Heart left ventricle (tissue), 16 donors: ENCODE measurements at regions not wholly inside any gene's neighbourhood (a gene's known extent, or its start where the extent isn't known, plus 50 kb on each side); places are given as distances from the start of the nearest gene placed in this dataset.

Source experiments
- ATAC-seq, 4 donors: fragments of 200-7000 bp; cut with Tn5 transposase; one replicate each; pipeline ENCODE4 v1.9.1; 2020 to 2022; ENCODE audit warnings: moderate library complexity in 4 of 4, mild to moderate bottlenecking in 3 of 4, moderate number of reproducible peaks in 1 of 4
- DNase-seq, 5 donors: peaks; one replicate each; pipeline ENCODE4 v3.0.0-alpha.2; 2020
- H3K27ac ChIP-seq, 12 donors: fragments of 200-600 bp; sonication (generic) in 4 of 12; one replicate each; pipeline versions ENCODE4 v1.5.0 to v1.8.0; 2016 to 2022; ENCODE audit warnings: mild to moderate bottlenecking in 2 of 12
- H3K27me3 ChIP-seq, 9 donors: fragments of 200-600 bp; sonication (generic) in 2 of 9; one replicate each; pipeline versions ENCODE4 v1.5.1 to v1.8.0; 2016 to 2022; ENCODE audit warnings: mild to moderate bottlenecking in 3 of 9
- H3K36me3 ChIP-seq, 9 donors: fragments of 200-600 bp; sonication (generic) in 2 of 9; one replicate each; pipeline versions ENCODE4 v1.5.0 to v1.8.0; 2018 to 2022; ENCODE audit warnings: mild to moderate bottlenecking in 2 of 9
- H3K4me1 ChIP-seq, 12 donors: fragments of 200-600 bp; sonication (generic) in 4 of 12; one replicate each; pipeline versions ENCODE4 v1.5.0 to v1.8.0; 2016 to 2022; ENCODE audit warnings: mild to moderate bottlenecking in 3 of 12
- H3K4me3 ChIP-seq, 12 donors: fragments of 200-600 bp; sonication (generic) in 4 of 12; one replicate each; pipeline versions ENCODE4 v1.5.0 to v1.8.0; 2017 to 2022; ENCODE audit warnings: mild to moderate bottlenecking in 9 of 12, moderate library complexity in 4 of 12
- H3K9me3 ChIP-seq, 12 donors: fragments of 200-600 bp; sonication (generic) in 4 of 12; one replicate each; pipeline versions ENCODE4 v1.5.0 to v1.8.0; 2016 to 2022; ENCODE audit warnings: mild to moderate bottlenecking in 1 of 12
- CTCF ChIP-seq, 12 donors: fragments of 200-600 bp; sonication (generic) in 4 of 12; IDR thresholded peaks; one replicate each; pipeline versions ENCODE4 v1.5.0 to v1.8.0; 2018 to 2022; ENCODE audit warnings: antibody characterized with exemption in 12 of 12, mild to moderate bottlenecking in 5 of 12
- POLR2A ChIP-seq, 2 donors: fragments of 450-650 bp; IDR thresholded peaks; one replicate each; pipeline ENCODE4 v1.6.1; 2017; ENCODE audit warnings: antibody characterized with exemption in 2 of 2, mild to moderate bottlenecking in 2 of 2, moderate library complexity in 2 of 2
- WGBS, 4 donors: extraction: QIAGEN DNeasy Blood & Tissue Kit in 2 of 4; methylation state at CpG; one replicate each; pipeline versions ENCODE4 v1.1.5 to v1.1.7; 2013 to 2018; 5-methylcytosine and 5-hydroxymethylcytosine counted together
- intact Hi-C, 10 donors: fragments of 100-400 bp; cut with DNase I; formaldehyde crosslinking; loops; one replicate each; pipeline versions ENCODE4 v1.11.1 to v1.14.2; 2022
- donor health status: ischemic (EF 13 %, LVEDD 7.1; RV severe dilation, severe dysfunction).
- donor health status: healthy with polysubstance abuse.
- donor health status: DM: no; HTN: yes; CAD: no.
- donor health status: DM: no; HTN: no; CAD: no.
- donor health status: ischemic (EF 25% LVEDD 6.9; RV normal size, moderate dysfunction).
- donor health status: ischemic (EF 25% LVEDD 5.7; RV mildly dilated, moderate dysfunction).
- donor health status: healthy.
- donor health status: DM: yes; HTN: yes; CAD: no.
- donor health status: ischemic (EF 35%, LVEDD 5.7; RV mildly dilated, moderate dysfunction).
- donor health status: nonischemic (EF 11% LVEDD 7.7; RV severe dilation, severe dysfunction).
- donor health status: DM: yes; HTN: yes; CAD: no.
- donor health status: PGD.
- donor health status: ischemic (EF 29% LVEDD 5.4; RV normal size, mild dysfunction).
- donor health status: nonischemic (EF 23%, LVEDD 6.1; RV moderate dilation, normal function).

GRCh38 chr11:115627666-115628460 is 123.6 kb upstream of the CADM1 start:
- no peak overlapping the region for H3K4me3 ChIP-seq
- ATAC-seq (no peak), DNase-seq (no peak)
- no peaks in the 10 kb centered on the region for H3K9me3 ChIP-seq
- no peak for TF ChIP-seq POLR2A (IDR thresholded peaks at IDR 0.05)
- no peak overlapping the region for H3K27ac ChIP-seq
- intact Hi-C loops = no loop called here
- peaks cover 0 to 6% (median 0%) of the 10 kb centered on the region in 9 donors for H3K27me3 ChIP-seq
- H3K36me3 ChIP-seq = no peaks in the 10 kb centered on the region
- H3K4me1 ChIP-seq = peaks cover 1 to 11% (median 6%) of the 10 kb centered on the region in 12 donors
- WGBS, 4 donors = 84 to 93% (median 84%) methylated on average over 13 of the region's 13 CpGs

GRCh38 chr11:115627071-115627470 is 122.9 kb upstream of the CADM1 start:
- no peaks in the 10 kb centered on the region for H3K9me3 ChIP-seq
- ATAC-seq = no peak
- no peak overlapping the region for H3K4me3 ChIP-seq
- DNase-seq = no peak
- H3K27me3 ChIP-seq = peaks cover 0 to 6% (median 0%) of the 10 kb centered on the region in 9 donors
- TF ChIP-seq POLR2A (IDR thresholded peaks at IDR 0.05) (no peak), CTCF (IDR thresholded peaks at IDR 0.05) (no peak)
- H3K4me1 ChIP-seq = peaks cover 8 to 18% (median 14%) of the 10 kb centered on the region in 12 donors
- H3K27ac ChIP-seq = no peak overlapping the region
- no peaks in the 10 kb centered on the region for H3K36me3 ChIP-seq
- WGBS, 4 donors = 89 to 91% (median 90%) methylated on average over 3 of the region's 3 CpGs
- intact Hi-C loops = no loop called here

GRCh38 chr11:115626414-115626813 is 122.2 kb upstream of the CADM1 start:
- no peak overlapping the region for H3K27ac ChIP-seq
- H3K4me3 ChIP-seq = no peak overlapping the region
- no peak for ATAC-seq
- peaks cover 0 to 4% (median 0%) of the 10 kb centered on the region in 9 donors for H3K27me3 ChIP-seq
- DNase-seq = no peak
- intact Hi-C loops = no loop called here
- H3K4me1 ChIP-seq = peaks cover 8 to 20% (median 15%) of the 10 kb centered on the region in 12 donors
- H3K36me3 ChIP-seq = no peaks in the 10 kb centered on the region
- H3K9me3 ChIP-seq = no peaks in the 10 kb centered on the region
- WGBS, 4 donors = 83 to 89% (median 87%) methylated on average over 2 of the region's 2 CpGs
- TF ChIP-seq POLR2A (IDR thresholded peaks at IDR 0.05) (no peak), CTCF (IDR thresholded peaks at IDR 0.05) (no peak)

- TF ChIP-seq POLR2A (IDR thresholded peaks at IDR 0.05) (no peak), CTCF (IDR thresholded peaks at IDR 0.05) (no peak)
- intact Hi-C loops = no loop called here
- H3K27me3 ChIP-seq = peaks cover 0 to under 1% (median 0%) of the 10 kb centered on the region in 9 donors
- H3K4me3 ChIP-seq = no peak overlapping the region
- no peaks in the 10 kb centered on the region for H3K9me3 ChIP-seq
- no peak overlapping the region for H3K27ac ChIP-seq
- DNase-seq (no peak), ATAC-seq (no peak)
- peaks cover 8 to 20% (median 15%) of the 10 kb centered on the region in 12 donors for H3K4me1 ChIP-seq
- no peaks in the 10 kb centered on the region for H3K36me3 ChIP-seq
- WGBS, 4 donors = 93 to 96% (median 94%) methylated on average over 5 of the region's 5 CpGs
Measured at GRCh38 chr11:115625502-115625901, 121.3 kb upstream of the CADM1 start.
